Panc1 (cell line): ENCODE measurements at regions not wholly inside any gene's neighbourhood (a gene's known extent, or its start where the extent isn't known, plus 50 kb on each side); places are given as distances from the start of the nearest gene placed in this dataset.

Experiments used
- ATAC-seq: fragments of 200-7000 bp; cut with Tn5 transposase; 2 replicates; pipeline ENCODE4 v1.9.1; 2020; ENCODE audit warnings: mild to moderate bottlenecking, moderate library complexity
- BruUV-seq: library from RNA; stranded (reverse); fragments of 400-500 nt; replicated peaks from 2 replicates; lab custom pipeline; 2021; lab: Mats Ljungman, UMichigan
- CTCF ChIA-PET: fragments of 300-600 bp; sonication (Branson Sonifier 250); formaldehyde crosslinking; loops from one replicate; lab custom pipeline; 2022; ENCODE audit warnings: antibody characterized with exemption; lab: Charles Lee
- POLR2A ChIA-PET: fragments of 300-600 bp; sonication (Branson Sonifier 250); formaldehyde crosslinking; loops from one replicate; lab custom pipeline; 2022; ENCODE audit warnings: antibody characterized with exemption; lab: Charles Lee
- DNase-seq: peaks from one replicate; pipeline ENCODE4 v3.0.0-alpha.2; 2010; ENCODE audit warnings: low read depth, low spot score
- H3K27ac ChIP-seq: 2 replicates; pipeline ENCODE4 v1.5.1; 2011; ENCODE audit warnings: mild to moderate bottlenecking, low read length, inconsistent platforms
- H3K27me3 ChIP-seq: fragments of 200-500 bp; sonication (Bioruptor generic); 2 replicates; pipeline ENCODE4 v1.6.0; 2014; ENCODE audit warnings: low read length, inconsistent platforms; ENCODE audit not compliant: control insufficient read depth, insufficient read depth
- H3K36me3 ChIP-seq: fragments of 200-500 bp; sonication (Bioruptor generic); 2 replicates; pipeline ENCODE4 v1.5.1; 2014; ENCODE audit warnings: inconsistent platforms, mild to moderate bottlenecking, low read length, moderate library complexity; ENCODE audit not compliant: control insufficient read depth, insufficient read depth
- H3K4me1 ChIP-seq: 2 replicates; pipeline ENCODE4 v1.5.1; 2011; ENCODE audit warnings: inconsistent platforms, mild to moderate bottlenecking, low read length, moderate library complexity; ENCODE audit not compliant: control insufficient read depth, insufficient read depth
- H3K4me3 ChIP-seq, 2 experiments: 2 replicates each; pipeline ENCODE4 v1.5.1; 2011 to 2012; ENCODE audit warnings: low read depth in 2 of 2, low read length in 2 of 2, mild to moderate bottlenecking in 2 of 2, inconsistent platforms in 1 of 2, moderate library complexity in 1 of 2
- H3K9me3 ChIP-seq: fragments of 200-500 bp; sonication (Bioruptor generic); 2 replicates; pipeline ENCODE4 v1.5.1; 2014; ENCODE audit warnings: low read depth, mild to moderate bottlenecking, inconsistent platforms, low read length, moderate library complexity; ENCODE audit not compliant: control insufficient read depth, insufficient read depth
- CTCF ChIP-seq: fragments of 450-650 bp; IDR thresholded peaks from 2 replicates; pipeline ENCODE4 v1.5.1; 2017; ENCODE audit warnings: mild to moderate bottlenecking
- POLR2AphosphoS5 ChIP-seq: IDR thresholded peaks from 2 replicates; pipeline ENCODE4 v1.6.1; 2012; ENCODE audit warnings: mild to moderate bottlenecking, low read depth, low read length, moderate library complexity
- REST ChIP-seq, 2 experiments: IDR thresholded peaks; 2 replicates each; pipeline ENCODE4 v1.6.1; 2011 to 2012; ENCODE audit warnings: low read depth in 2 of 2, control low read depth in 1 of 2, low read length in 1 of 2, mild to moderate bottlenecking in 1 of 2, moderate library complexity in 1 of 2; ENCODE audit not compliant: insufficient read depth in 1 of 2
- SIN3A ChIP-seq: IDR thresholded peaks from 2 replicates; pipeline ENCODE4 v1.6.1; 2012; ENCODE audit warnings: low read depth, mild to moderate bottlenecking, low read length, moderate library complexity, borderline replicate concordance; ENCODE audit not compliant: insufficient read depth
- TCF7L2 ChIP-seq: IDR thresholded peaks from 2 replicates; pipeline ENCODE4 v1.6.1; 2011; ENCODE audit warnings: mild to moderate bottlenecking, low read depth, low read length, inconsistent platforms
- in situ Hi-C: cut with HindIII; loops from 2 replicates; pipeline ENCODE4 v1.10.0; 2016; ENCODE audit warnings: low sequenced_read_pairs, low pct_unique_long_range_greater_than_20kb
- intact Hi-C: fragments of 100-400 bp; cut with micrococcal nuclease; formaldehyde crosslinking; loops from one replicate; pipeline ENCODE4 v1.10.0; 2022; ENCODE audit not compliant: unreplicated experiment

GRCh38 chr6:134117409-134117808, 65.0 kb upstream of the SLC2A12 start:
- no TSS peak for BruUV-seq
- Histone ChIP-seq H3K27me3 (no peaks in the 10 kb centered on the region), H3K27ac (no peak overlapping the region), H3K4me3 (no peak overlapping the region), H3K36me3 (no peaks in the 10 kb centered on the region), H3K9me3 (no peaks in the 10 kb centered on the region), H3K4me1 (no peaks in the 10 kb centered on the region)
- no peak for DNase-seq
- POLR2A ChIA-PET = no interaction called here
- no peak for TF ChIP-seq POLR2AphosphoS5
- no peak for TF ChIP-seq CTCF
- TF ChIP-seq TCF7L2 = no peak
- TF ChIP-seq SIN3A = no peak
- no peak for TF ChIP-seq REST (IDR thresholded peaks at IDR 0.05; ENCODE audit: insufficient read depth in 1 of 2, low read depth in 2 of 2, low read length in 1 of 2)
- ATAC-seq = peak; percentile 55; the same call in 1 of the 2 replicates
- CTCF ChIA-PET = no interaction called here
- in situ Hi-C loops = no loop called here
- intact Hi-C loops = no loop called here

- no peak overlapping the region for H3K4me3 ChIP-seq
- ATAC-seq = no peak
- CTCF ChIA-PET = no interaction called here
- BruUV-seq = no TSS peak
- TF ChIP-seq SIN3A (no peak), TCF7L2 (no peak), POLR2AphosphoS5 (no peak), CTCF (no peak), REST (IDR thresholded peaks at IDR 0.05; ENCODE audit: insufficient read depth in 1 of 2, low read depth in 2 of 2, low read length in 1 of 2) (no peak)
- POLR2A ChIA-PET = no interaction called here
- H3K36me3 ChIP-seq = no peaks in the 10 kb centered on the region
- no peak overlapping the region for H3K27ac ChIP-seq
- in situ Hi-C loops (no loop called here), intact Hi-C loops (no loop called here)
- no peaks in the 10 kb centered on the region for H3K4me1 ChIP-seq
- no peaks in the 10 kb centered on the region for H3K27me3 ChIP-seq
- no peaks in the 10 kb centered on the region for H3K9me3 ChIP-seq
- DNase-seq = no peak
Observed at GRCh38 chr6:134115715-134116074, 63.3 kb upstream of the SLC2A12 start.
